HCT116 (cell line): ENCODE measurements at regions not wholly inside any gene's neighbourhood (a gene's known extent, or its start where the extent isn't known, plus 50 kb on each side); places are given as distances from the start of the nearest gene placed in this dataset.

Experiments used
- CBX3 ChIP-seq: IDR thresholded peaks from 2 replicates; pipeline ENCODE4 v1.6.1; 2012; ENCODE audit warnings: low read depth
- CTCF ChIP-seq, 3 experiments: fragments of 200-600 bp in 1 of 3; sonication (generic) in 1 of 3; IDR thresholded peaks in 2 of 3; conservative IDR thresholded peaks in 1 of 3; 2 replicates each; pipeline ENCODE4 v1.5.1; 2012 to 2017; ENCODE audit warnings: low read depth in 2 of 3, low read length in 2 of 3, antibody characterized with exemption in 1 of 3, borderline replicate concordance in 1 of 3, control low read depth in 1 of 3, mild to moderate bottlenecking in 1 of 3, mixed read lengths in 1 of 3, mixed run types in 1 of 3, moderate library complexity in 1 of 3; ENCODE audit not compliant: insufficient read depth in 1 of 3
- EGR1 ChIP-seq: IDR thresholded peaks from 2 replicates; pipeline ENCODE4 v1.6.1; 2012; ENCODE audit warnings: low read depth
- EZH2 ChIP-seq: fragments of 200-600 bp; sonication (generic); IDR thresholded peaks from 2 replicates; pipeline ENCODE4 v1.6.1; 2017; ENCODE audit warnings: antibody characterized with exemption, mixed run types
- EZH2phosphoT487 ChIP-seq: fragments of 200-600 bp; IDR thresholded peaks from 2 replicates; pipeline ENCODE4 v1.6.1; 2018; ENCODE audit warnings: antibody characterized with exemption, borderline replicate concordance
- POLR2A ChIP-seq: IDR thresholded peaks from 2 replicates; pipeline ENCODE4 v1.7.0; 2011; ENCODE audit warnings: borderline replicate concordance; ENCODE audit not compliant: insufficient read depth, insufficient read length; ENCODE audit errors: extremely low read depth
- POLR2AphosphoS5 ChIP-seq: IDR thresholded peaks from 2 replicates; pipeline ENCODE4 v1.6.1; 2011; ENCODE audit warnings: mild to moderate bottlenecking, low read depth, low read length, moderate library complexity
- YY1 ChIP-seq: IDR thresholded peaks from 2 replicates; pipeline ENCODE4 v1.6.1; 2011; ENCODE audit warnings: low read length, low read depth, moderate library complexity, mild to moderate bottlenecking; ENCODE audit not compliant: insufficient replicate concordance; ENCODE audit errors: extremely low read depth
- ZNF274 ChIP-seq: fragments of 200-500 bp; sonication (Bioruptor generic); IDR thresholded peaks from 2 replicates; pipeline ENCODE4 v1.6.1; 2014; ENCODE audit warnings: mild to moderate bottlenecking, low read depth, low read length, inconsistent platforms

- TF ChIP-seq EZH2 (no peak), YY1 (no peak), POLR2A (no peak), CTCF (IDR thresholded peaks at IDR 0.05 in 2 of 3, conservative IDR thresholded peaks at IDR 0.05 in 1 of 3; ENCODE audit: borderline replicate concordance in 1 of 3, insufficient read depth in 1 of 3, low read depth in 2 of 3, low read length in 2 of 3) (no peak), ZNF274 (no peak), POLR2AphosphoS5 (no peak), EZH2phosphoT487 (no peak), EGR1 (no peak), CBX3 (no peak)
These were observed 136.8 kb upstream of the F3 start for GRCh38 chr1:94678202-94678848.
